Hepatocyte (in vitro differentiated cells): ENCODE measurements at regions not wholly inside any gene's neighbourhood (a gene's known extent, or its start where the extent isn't known, plus 50 kb on each side); places are given as distances from the start of the nearest gene placed in this dataset.

Experiments
- EZH2phosphoT487 ChIP-seq: fragments of 200-600 bp; sonication (generic); IDR thresholded peaks from one replicate; pipeline ENCODE4 v1.6.1; 2018; ENCODE audit warnings: antibody characterized with exemption, mild to moderate bottlenecking, low read depth, moderate library complexity; ENCODE audit not compliant: unreplicated experiment, severe bottlenecking
- TF ChIP-seq, protein P1 (sequence below): fragments of 200-600 bp; sonication (generic); IDR thresholded peaks from 2 replicates; pipeline ENCODE4 v1.5.1; 2016; ENCODE audit warnings: antibody characterized with exemption, mild to moderate bottlenecking; ENCODE audit not compliant: poor library complexity

DNA sequence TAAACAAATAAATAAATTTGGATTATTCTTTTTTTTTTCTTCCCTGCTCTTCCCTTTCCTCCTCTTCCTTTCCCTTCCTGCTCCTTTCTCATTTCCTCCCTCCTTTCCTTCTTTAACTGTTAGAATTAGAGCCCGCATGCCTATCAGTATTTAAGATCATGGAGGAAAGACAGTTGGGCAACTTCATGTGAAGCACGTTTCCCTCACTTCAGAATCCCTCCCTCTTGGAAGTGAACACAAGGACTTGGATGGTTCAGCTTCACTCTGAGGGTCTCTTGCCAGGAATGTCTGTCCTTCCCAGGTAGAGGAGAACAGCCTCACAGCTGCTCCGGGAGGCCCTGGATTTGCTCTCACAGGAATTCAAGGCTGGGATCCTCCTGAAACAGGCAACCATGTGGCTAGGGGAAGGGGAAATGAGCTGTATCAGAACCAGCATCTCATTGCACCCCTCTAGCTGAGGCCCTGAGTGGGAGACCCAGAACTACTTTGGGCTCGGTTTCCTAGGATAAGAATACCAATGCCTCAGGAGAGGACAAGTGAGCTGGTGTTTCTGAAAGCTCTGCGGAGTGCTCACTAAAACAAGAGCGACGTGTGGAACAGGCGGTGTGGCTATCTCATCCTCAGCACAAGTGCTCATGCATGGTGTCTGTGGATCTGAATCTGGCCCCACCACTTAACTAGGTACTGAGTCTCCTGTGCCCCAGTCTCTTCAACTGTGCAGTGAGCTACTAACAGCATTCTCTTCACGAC, 230.5 kb downstream of the MYCN start:
- TF ChIP-seq, protein P1, sequence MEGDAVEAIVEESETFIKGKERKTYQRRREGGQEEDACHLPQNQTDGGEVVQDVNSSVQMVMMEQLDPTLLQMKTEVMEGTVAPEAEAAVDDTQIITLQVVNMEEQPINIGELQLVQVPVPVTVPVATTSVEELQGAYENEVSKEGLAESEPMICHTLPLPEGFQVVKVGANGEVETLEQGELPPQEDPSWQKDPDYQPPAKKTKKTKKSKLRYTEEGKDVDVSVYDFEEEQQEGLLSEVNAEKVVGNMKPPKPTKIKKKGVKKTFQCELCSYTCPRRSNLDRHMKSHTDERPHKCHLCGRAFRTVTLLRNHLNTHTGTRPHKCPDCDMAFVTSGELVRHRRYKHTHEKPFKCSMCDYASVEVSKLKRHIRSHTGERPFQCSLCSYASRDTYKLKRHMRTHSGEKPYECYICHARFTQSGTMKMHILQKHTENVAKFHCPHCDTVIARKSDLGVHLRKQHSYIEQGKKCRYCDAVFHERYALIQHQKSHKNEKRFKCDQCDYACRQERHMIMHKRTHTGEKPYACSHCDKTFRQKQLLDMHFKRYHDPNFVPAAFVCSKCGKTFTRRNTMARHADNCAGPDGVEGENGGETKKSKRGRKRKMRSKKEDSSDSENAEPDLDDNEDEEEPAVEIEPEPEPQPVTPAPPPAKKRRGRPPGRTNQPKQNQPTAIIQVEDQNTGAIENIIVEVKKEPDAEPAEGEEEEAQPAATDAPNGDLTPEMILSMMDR: no peak
- TF ChIP-seq EZH2phosphoT487: no peak
